Dedifferentiated amniotic fluid mesenchymal stem cell (primary cell): ENCODE measurements at regions not wholly inside any gene's neighbourhood (a gene's known extent, or its start where the extent isn't known, plus 50 kb on each side); places are given as distances from the start of the nearest gene placed in this dataset.
A peak's percentile ranks its signal among the peaks of the same experiment; 100 is the strongest.
"Not testable (repeated sequence)": the region's sequence is repeated elsewhere in the genome, so short reads cannot be mapped to it uniquely, and the experiment has no call there.

Source experiments
- DNase-seq: peaks from one replicate; pipeline ENCODE4 v3.0.0-alpha.2; 2016; ENCODE audit errors: extremely low spot score

- peak; percentile 38 for DNase-seq
Measured at GRCh38 chr14:23694949-23695663, 58.9 kb downstream of the DHRS2 start.

- DNase-seq, result no peak
Measured at GRCh38 chr14:23695664-23695999, 59.5 kb downstream of the DHRS2 start.

- DNase-seq, result no peak
Measured at GRCh38 chr14:23696701-23697239, 60.6 kb downstream of the DHRS2 start.

- no peak for DNase-seq
Measured at GRCh38 chr14:23697680-23698079, 61.5 kb downstream of the DHRS2 start.

- DNase-seq, result no peak
Measured at GRCh38 chr14:23702656-23703426, 66.7 kb downstream of the DHRS2 start.

- no peak for DNase-seq
Measured at GRCh38 chr14:23704890-23705289, 68.7 kb downstream of the DHRS2 start.

- DNase-seq, result no peak
Measured at GRCh38 chr14:23707415-23707814, 71.3 kb downstream of the DHRS2 start.

- DNase-seq, result no peak
Measured at GRCh38 chr14:23708343-23708742, 72.2 kb downstream of the DHRS2 start.

- no peak for DNase-seq
Measured at GRCh38 chr14:23709923-23710322, 73.8 kb downstream of the DHRS2 start.

- no peak for DNase-seq
Measured at GRCh38 chr14:23712287-23712686, 76.1 kb downstream of the DHRS2 start.

- no peak for DNase-seq
Measured at GRCh38 chr14:23719225-23719985, 83.2 kb downstream of the DHRS2 start.

GRCh38 chr14:23722675-23723074 is 86.5 kb downstream of the DHRS2 start:
- DNase-seq, result no peak

- DNase-seq, result no peak
Measured at GRCh38 chr14:23723911-23724310, 87.7 kb downstream of the DHRS2 start.

- no peak for DNase-seq
Measured at GRCh38 chr14:23725528-23725927, 89.4 kb downstream of the DHRS2 start.

GRCh38 chr14:23725980-23726710 is 90.0 kb downstream of the DHRS2 start:
- no peak for DNase-seq

- peak; percentile 15 for DNase-seq
Measured at GRCh38 chr14:23727566-23728335, 91.6 kb downstream of the DHRS2 start.

GRCh38 chr14:23728791-23729190 is 92.6 kb downstream of the DHRS2 start:
- DNase-seq, result no peak

GRCh38 chr14:23729720-23730387 is 93.7 kb downstream of the DHRS2 start:
- DNase-seq, result no peak

GRCh38 chr14:23735394-23735793 is 99.2 kb downstream of the DHRS2 start:
- no peak for DNase-seq

- not testable (repeated sequence) for DNase-seq
Measured at GRCh38 chr14:23744368-23744767, 108.2 kb downstream of the DHRS2 start.
